HepG2 (cell line): ENCODE measurements at regions not wholly inside any gene's neighbourhood (a gene's known extent, or its start where the extent isn't known, plus 50 kb on each side); places are given as distances from the start of the nearest gene placed in this dataset.

ENCODE experiments used
- ATF7-NPFF ChIP-seq: sonication (generic); formaldehyde crosslinking; IDR thresholded peaks from 2 replicates; pipeline ENCODE4 v1.8.1; 2023; ENCODE audit warnings: mild to moderate bottlenecking, low read depth, missing genetic modification reagents, moderate library complexity
- CHD4 ChIP-seq: fragments of 200-600 bp; sonication (generic); IDR thresholded peaks from 2 replicates; pipeline ENCODE4 v1.7.0; 2017; ENCODE audit warnings: mild to moderate bottlenecking, low read length, borderline replicate concordance
- EEA1 ChIP-seq: sonication (generic); formaldehyde crosslinking; IDR thresholded peaks from 2 replicates; pipeline ENCODE4 v1.5.1; 2020; ENCODE audit warnings: mild to moderate bottlenecking, missing genetic modification reagents, borderline replicate concordance
- HDAC2 ChIP-seq: sonication (generic); formaldehyde crosslinking; IDR thresholded peaks from 2 replicates; pipeline ENCODE4 v1.4.0; 2020; ENCODE audit warnings: missing genetic modification reagents
- HMG20A ChIP-seq: IDR thresholded peaks from 2 replicates; pipeline ENCODE4 v1.6.1; 2016; ENCODE audit warnings: borderline replicate concordance
- HNRNPLL ChIP-seq: fragments of 200-400 bp; formaldehyde crosslinking; IDR thresholded peaks from 2 replicates; pipeline ENCODE4 v1.6.1; 2017; ENCODE audit warnings: mild to moderate bottlenecking, low read depth, low read length; ENCODE audit not compliant: poor library complexity, severe bottlenecking
- KLF15 ChIP-seq: sonication (generic); formaldehyde crosslinking; IDR thresholded peaks from 2 replicates; pipeline ENCODE4 v1.8.1; 2023; ENCODE audit warnings: borderline replicate concordance, mild to moderate bottlenecking, inconsistent platforms, missing genetic modification reagents, mixed read lengths
- MAF1 ChIP-seq: sonication (generic); formaldehyde crosslinking; IDR thresholded peaks from 2 replicates; pipeline ENCODE4 v1.5.0; 2020; ENCODE audit warnings: missing genetic modification reagents, borderline replicate concordance
- NBN ChIP-seq: fragments of 450-650 bp; conservative IDR thresholded peaks from 2 replicates; pipeline ENCODE4 v1.6.1; 2017
- NR2F2 ChIP-seq: IDR thresholded peaks from 2 replicates; pipeline ENCODE4 v1.6.1; 2012; ENCODE audit warnings: low read depth, inconsistent platforms, borderline replicate concordance
- RORA ChIP-seq: sonication (generic); formaldehyde crosslinking; IDR thresholded peaks from 2 replicates; pipeline ENCODE4 v1.5.0; 2020; ENCODE audit warnings: mild to moderate bottlenecking, missing genetic modification reagents, moderate library complexity
- TBL1XR1 ChIP-seq: fragments of 150-350 bp; IDR thresholded peaks from 2 replicates; pipeline ENCODE4 v1.6.1; 2014; ENCODE audit warnings: borderline replicate concordance, low read length; ENCODE audit not compliant: partially characterized antibody
- U2AF1 ChIP-seq: fragments of 200-400 bp; formaldehyde crosslinking; optimal IDR thresholded peaks from 2 replicates; pipeline ENCODE3; 2017; ENCODE audit warnings: mild to moderate bottlenecking, low read depth, low read length
- XBP1 ChIP-seq: sonication (generic); formaldehyde crosslinking; IDR thresholded peaks from 2 replicates; pipeline ENCODE4 v1.5.0; 2020; ENCODE audit warnings: missing genetic modification reagents
- ZNF615 ChIP-seq: sonication (generic); formaldehyde crosslinking; IDR thresholded peaks from 2 replicates; pipeline ENCODE4 v1.5.0; 2020; ENCODE audit warnings: mild to moderate bottlenecking, missing genetic modification reagents, borderline replicate concordance
- ZNF670 ChIP-seq: sonication (generic); formaldehyde crosslinking; IDR thresholded peaks from 2 replicates; pipeline ENCODE4 v1.8.0; 2022; ENCODE audit warnings: mild to moderate bottlenecking, missing genetic modification reagents, borderline replicate concordance
- ZNF761 ChIP-seq: sonication (generic); formaldehyde crosslinking; conservative IDR thresholded peaks from 2 replicates; pipeline ENCODE4 v1.4.0; 2020; ENCODE audit warnings: mild to moderate bottlenecking, missing genetic modification reagents
- ZNF781 ChIP-seq: sonication (generic); formaldehyde crosslinking; IDR thresholded peaks from 2 replicates; pipeline ENCODE4 v1.5.1; 2020; ENCODE audit warnings: borderline replicate concordance, mild to moderate bottlenecking, missing genetic modification reagents; ENCODE audit errors: not compliant biosample characterization
- TF ChIP-seq, protein P1 (sequence below): sonication (generic); formaldehyde crosslinking; IDR thresholded peaks from 2 replicates; pipeline ENCODE4 v1.8.0; 2022; ENCODE audit warnings: missing genetic modification reagents, low read depth, mild to moderate bottlenecking, borderline replicate concordance
- TF ChIP-seq, protein P2 (sequence below): sonication (generic); formaldehyde crosslinking; IDR thresholded peaks from 2 replicates; pipeline ENCODE4 v1.8.1; 2023; ENCODE audit warnings: mild to moderate bottlenecking, missing genetic modification reagents, borderline replicate concordance
- TF ChIP-seq, protein P3 (sequence below): sonication (generic); formaldehyde crosslinking; IDR thresholded peaks from 2 replicates; pipeline ENCODE4 v1.5.1; 2020; ENCODE audit warnings: missing genetic modification reagents, mild to moderate bottlenecking, borderline replicate concordance
- TF ChIP-seq, protein P4 (sequence below): sonication (generic); formaldehyde crosslinking; IDR thresholded peaks from 2 replicates; pipeline ENCODE4 v1.8.1; 2023; ENCODE audit warnings: missing genetic modification reagents, inconsistent platforms, borderline replicate concordance
- TF ChIP-seq, protein P5 (sequence below): sonication (generic); formaldehyde crosslinking; IDR thresholded peaks from 2 replicates; pipeline ENCODE4 v1.5.0; 2020; ENCODE audit warnings: mild to moderate bottlenecking, missing genetic modification reagents
- TF ChIP-seq, protein P6 (sequence below): sonication (generic); formaldehyde crosslinking; conservative IDR thresholded peaks from 2 replicates; pipeline ENCODE4 v1.4.0; 2020; ENCODE audit warnings: missing genetic modification reagents

DNA sequence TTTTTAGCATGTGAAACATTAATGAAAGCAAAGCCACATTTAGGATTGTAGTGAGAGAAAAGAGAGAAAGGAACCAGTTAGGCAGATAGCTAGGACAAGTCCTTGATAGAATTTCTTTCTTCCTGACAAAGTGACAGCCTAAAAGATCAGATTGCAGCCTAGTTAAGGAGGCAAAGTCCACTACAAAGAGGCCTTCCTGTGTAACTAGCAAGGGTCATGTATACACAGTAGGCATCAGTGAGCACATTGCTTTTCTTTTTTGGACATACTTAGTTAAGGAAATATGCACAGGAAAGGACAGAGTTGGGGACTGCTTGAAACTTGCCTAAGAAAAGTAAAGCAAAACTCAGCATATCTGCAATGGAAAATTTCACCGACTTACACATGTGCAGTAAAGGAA is 1577.5 kb downstream of the NLGN4Y start (continued):
- TF ChIP-seq, protein P1, sequence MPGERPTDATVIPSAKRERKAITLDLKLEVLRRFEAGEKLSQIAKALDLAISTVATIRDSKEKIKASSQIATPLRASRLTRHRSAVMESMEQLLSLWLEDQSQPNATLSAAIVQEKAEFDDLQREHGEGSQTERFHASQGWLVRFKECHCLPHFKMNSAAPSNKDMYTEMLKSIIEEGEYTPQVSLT (CRISPR knock-in tag), result no peak
- TF ChIP-seq ZNF615 (CRISPR knock-in tag) (no peak), XBP1 (no peak), U2AF1 (no peak), ZNF781 (CRISPR knock-in tag) (no peak), RORA (CRISPR knock-in tag) (no peak), KLF15 (CRISPR knock-in tag) (no peak), MAF1 (CRISPR knock-in tag) (no peak), NR2F2 (no peak), NBN (no peak), ZNF761 (no peak), CHD4 (no peak), ZNF670 (CRISPR knock-in tag) (no peak), EEA1 (CRISPR knock-in tag) (no peak), HDAC2 (CRISPR knock-in tag) (peak; percentile 64; the same call in 1 of the 2 replicates), ATF7-NPFF (CRISPR knock-in tag) (no peak), HNRNPLL (no peak), HMG20A (peak; percentile 85), TBL1XR1 (no peak)
- TF ChIP-seq, protein P2, sequence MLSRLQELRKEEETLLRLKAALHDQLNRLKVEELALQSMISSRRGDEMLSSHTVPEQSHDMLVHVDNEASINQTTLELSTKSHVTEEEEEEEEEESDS (CRISPR knock-in tag), result no peak
- TF ChIP-seq, protein P3, sequence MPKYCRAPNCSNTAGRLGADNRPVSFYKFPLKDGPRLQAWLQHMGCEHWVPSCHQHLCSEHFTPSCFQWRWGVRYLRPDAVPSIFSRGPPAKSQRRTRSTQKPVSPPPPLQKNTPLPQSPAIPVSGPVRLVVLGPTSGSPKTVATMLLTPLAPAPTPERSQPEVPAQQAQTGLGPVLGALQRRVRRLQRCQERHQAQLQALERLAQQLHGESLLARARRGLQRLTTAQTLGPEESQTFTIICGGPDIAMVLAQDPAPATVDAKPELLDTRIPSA (CRISPR knock-in tag), result no peak
- TF ChIP-seq, protein P4, sequence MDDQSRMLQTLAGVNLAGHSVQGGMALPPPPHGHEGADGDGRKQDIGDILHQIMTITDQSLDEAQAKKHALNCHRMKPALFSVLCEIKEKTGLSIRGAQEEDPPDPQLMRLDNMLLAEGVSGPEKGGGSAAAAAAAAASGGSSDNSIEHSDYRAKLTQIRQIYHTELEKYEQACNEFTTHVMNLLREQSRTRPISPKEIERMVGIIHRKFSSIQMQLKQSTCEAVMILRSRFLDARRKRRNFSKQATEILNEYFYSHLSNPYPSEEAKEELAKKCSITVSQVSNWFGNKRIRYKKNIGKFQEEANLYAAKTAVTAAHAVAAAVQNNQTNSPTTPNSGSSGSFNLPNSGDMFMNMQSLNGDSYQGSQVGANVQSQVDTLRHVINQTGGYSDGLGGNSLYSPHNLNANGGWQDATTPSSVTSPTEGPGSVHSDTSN (CRISPR knock-in tag), result no peak
- TF ChIP-seq, protein P5, sequence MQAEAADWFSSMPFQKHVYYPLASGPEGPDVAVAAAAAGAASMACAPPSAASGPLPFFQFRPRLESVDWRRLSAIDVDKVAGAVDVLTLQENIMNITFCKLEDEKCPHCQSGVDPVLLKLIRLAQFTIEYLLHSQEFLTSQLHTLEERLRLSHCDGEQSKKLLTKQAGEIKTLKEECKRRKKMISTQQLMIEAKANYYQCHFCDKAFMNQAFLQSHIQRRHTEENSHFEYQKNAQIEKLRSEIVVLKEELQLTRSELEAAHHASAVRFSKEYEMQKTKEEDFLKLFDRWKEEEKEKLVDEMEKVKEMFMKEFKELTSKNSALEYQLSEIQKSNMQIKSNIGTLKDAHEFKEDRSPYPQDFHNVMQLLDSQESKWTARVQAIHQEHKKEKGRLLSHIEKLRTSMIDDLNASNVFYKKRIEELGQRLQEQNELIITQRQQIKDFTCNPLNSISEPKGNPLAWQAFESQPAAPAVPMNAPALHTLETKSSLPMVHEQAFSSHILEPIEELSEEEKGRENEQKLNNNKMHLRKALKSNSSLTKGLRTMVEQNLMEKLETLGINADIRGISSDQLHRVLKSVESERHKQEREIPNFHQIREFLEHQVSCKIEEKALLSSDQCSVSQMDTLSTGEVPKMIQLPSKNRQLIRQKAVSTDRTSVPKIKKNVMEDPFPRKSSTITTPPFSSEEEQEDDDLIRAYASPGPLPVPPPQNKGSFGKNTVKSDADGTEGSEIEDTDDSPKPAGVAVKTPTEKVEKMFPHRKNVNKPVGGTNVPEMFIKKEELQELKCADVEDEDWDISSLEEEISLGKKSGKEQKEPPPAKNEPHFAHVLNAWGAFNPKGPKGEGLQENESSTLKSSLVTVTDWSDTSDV, result no peak
- TF ChIP-seq, protein P6, sequence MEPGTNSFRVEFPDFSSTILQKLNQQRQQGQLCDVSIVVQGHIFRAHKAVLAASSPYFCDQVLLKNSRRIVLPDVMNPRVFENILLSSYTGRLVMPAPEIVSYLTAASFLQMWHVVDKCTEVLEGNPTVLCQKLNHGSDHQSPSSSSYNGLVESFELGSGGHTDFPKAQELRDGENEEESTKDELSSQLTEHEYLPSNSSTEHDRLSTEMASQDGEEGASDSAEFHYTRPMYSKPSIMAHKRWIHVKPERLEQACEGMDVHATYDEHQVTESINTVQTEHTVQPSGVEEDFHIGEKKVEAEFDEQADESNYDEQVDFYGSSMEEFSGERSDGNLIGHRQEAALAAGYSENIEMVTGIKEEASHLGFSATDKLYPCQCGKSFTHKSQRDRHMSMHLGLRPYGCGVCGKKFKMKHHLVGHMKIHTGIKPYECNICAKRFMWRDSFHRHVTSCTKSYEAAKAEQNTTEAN, result no peak
